ENCODE measurements at regions not wholly inside any gene's neighbourhood (a gene's known extent, or its start where the extent isn't known, plus 50 kb on each side); places are given as distances from the start of the nearest gene placed in this dataset.

- no peak overlapping the region for H3K4me3 ChIP-seq (ENCODE audit: low read depth, low read length)
- TF ChIP-seq CTCF (IDR thresholded peaks at IDR 0.05; ENCODE audit: insufficient read depth, low read depth, low read length, missing control alignments) = no peak
Observed at GRCh38 chr14:76617440-76617839, 143.8 kb upstream of the VASH1 start.

DNA sequence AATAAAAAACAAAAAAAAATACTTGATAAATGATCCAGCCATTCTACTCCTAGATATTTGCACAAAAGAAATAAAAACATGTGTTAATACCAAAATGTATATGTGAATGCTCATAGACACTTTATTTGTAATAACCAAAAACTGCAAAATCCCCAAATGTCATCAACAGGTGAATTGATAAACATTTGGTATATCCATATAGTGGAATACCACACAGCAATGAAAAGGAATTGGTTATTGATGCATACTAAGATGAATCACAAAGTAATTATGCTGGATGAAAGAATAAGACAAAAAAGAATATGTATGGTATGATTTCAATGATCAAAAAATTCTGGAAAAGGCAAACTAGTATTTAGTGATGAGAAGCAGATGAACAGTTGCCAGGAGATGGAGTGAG lies 124.7 kb upstream of the VASH1 start:
- DNase-seq (ENCODE audit: low read depth) = no peak
- TF ChIP-seq CTCF (IDR thresholded peaks at IDR 0.05; ENCODE audit: insufficient read depth, low read depth, low read length, missing control alignments) = no peak
- no peak overlapping the region for H3K4me3 ChIP-seq (ENCODE audit: low read depth, low read length)

More at GRCh38 chr14:76617440-76617839, 143.8 kb upstream of the VASH1 start:
- no peak for DNase-seq (ENCODE audit: low read depth)

DNA sequence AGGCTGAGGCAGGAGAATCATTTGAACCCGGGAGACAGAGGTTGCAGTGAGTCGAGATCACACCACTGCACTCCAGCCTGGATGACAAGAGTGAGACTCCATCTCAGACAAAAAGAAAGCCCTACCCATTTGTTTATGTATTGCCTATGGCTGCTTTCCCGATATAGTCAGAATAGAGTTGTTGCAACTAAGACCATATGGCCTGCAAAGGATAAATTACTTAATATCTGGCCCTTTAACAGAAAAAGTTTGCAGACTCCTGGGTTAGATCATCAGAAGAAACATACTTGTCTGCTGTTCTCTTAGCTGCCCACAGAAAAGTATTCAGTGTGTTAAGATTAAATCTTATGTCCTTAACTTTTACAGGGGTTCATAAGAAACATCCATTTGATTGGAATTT lies 122.4 kb upstream of the VASH1 start:
- DNase-seq (ENCODE audit: low read depth) = no peak
- no peak for TF ChIP-seq CTCF (IDR thresholded peaks at IDR 0.05; ENCODE audit: insufficient read depth, low read depth, low read length, missing control alignments)
- no peak overlapping the region for H3K4me3 ChIP-seq (ENCODE audit: low read depth, low read length)

- H3K4me3 ChIP-seq (ENCODE audit: low read depth, low read length) = no peak overlapping the region
- DNase-seq (ENCODE audit: low read depth) = no peak
- TF ChIP-seq CTCF (IDR thresholded peaks at IDR 0.05; ENCODE audit: insufficient read depth, low read depth, low read length, missing control alignments) = no peak
Observed at GRCh38 chr14:76639606-76640229, 121.5 kb upstream of the VASH1 start.

- H3K4me3 ChIP-seq (ENCODE audit: low read depth, low read length) = no peak overlapping the region
- no peak for TF ChIP-seq CTCF (IDR thresholded peaks at IDR 0.05; ENCODE audit: insufficient read depth, low read depth, low read length, missing control alignments)
- DNase-seq (ENCODE audit: low read depth) = no peak
Observed at GRCh38 chr14:76640923-76641395, 120.3 kb upstream of the VASH1 start.

GRCh38 chr14:76641541-76641940 lies 119.7 kb upstream of the VASH1 start:
- no peak for TF ChIP-seq CTCF (IDR thresholded peaks at IDR 0.05; ENCODE audit: insufficient read depth, low read depth, low read length, missing control alignments)

GRCh38 chr14:76643887-76644286 lies 117.4 kb upstream of the VASH1 start:
- DNase-seq (ENCODE audit: low read depth) = no peak
- no peak overlapping the region for H3K4me3 ChIP-seq (ENCODE audit: low read depth, low read length)
- no peak for TF ChIP-seq CTCF (IDR thresholded peaks at IDR 0.05; ENCODE audit: insufficient read depth, low read depth, low read length, missing control alignments)

More at GRCh38 chr14:76641541-76641940, 119.7 kb upstream of the VASH1 start:
- no peak overlapping the region for H3K4me3 ChIP-seq (ENCODE audit: low read depth, low read length)
- no peak for DNase-seq (ENCODE audit: low read depth)
